GM23338 (cell line): ENCODE measurements at regions not wholly inside any gene's neighbourhood (a gene's known extent, or its start where the extent isn't known, plus 50 kb on each side); places are given as distances from the start of the nearest gene placed in this dataset.

Source experiments
- CREB1 ChIP-seq: fragments of 250-450 bp; sonication (Bioruptor Pico); IDR thresholded peaks from 2 replicates; pipeline ENCODE4 v1.5.0; 2020; ENCODE audit warnings: low read depth, mild to moderate bottlenecking, moderate library complexity
- CTCF ChIP-seq, 2 experiments: fragments of 200-600 bp in 1 of 2; sonication (generic) in 1 of 2; conservative IDR thresholded peaks; 2 replicates each; pipeline versions ENCODE4 v1.5.1 to v1.6.1; 2016 to 2017; ENCODE audit warnings: antibody characterized with exemption in 2 of 2, low read depth in 2 of 2, mild to moderate bottlenecking in 2 of 2, moderate library complexity in 1 of 2
- ETS1 ChIP-seq: IDR thresholded peaks from 2 replicates; pipeline ENCODE4 v1.6.1; 2016; ENCODE audit warnings: antibody characterized with exemption
- EZH2 ChIP-seq: fragments of 200-600 bp; sonication (generic); IDR thresholded peaks from one replicate; pipeline ENCODE4 v1.8.0; 2017; ENCODE audit warnings: antibody characterized with exemption, mild to moderate bottlenecking, low read depth; ENCODE audit not compliant: unreplicated experiment
- EZH2phosphoT487 ChIP-seq: fragments of 200-600 bp; sonication (generic); IDR thresholded peaks from one replicate; pipeline ENCODE4 v1.8.1; 2018; ENCODE audit warnings: antibody characterized with exemption; ENCODE audit not compliant: unreplicated experiment
- JUNB ChIP-seq: IDR thresholded peaks from one replicate; pipeline ENCODE4 v1.6.1; 2016; ENCODE audit warnings: antibody characterized with exemption; ENCODE audit not compliant: unreplicated experiment
- NANOG ChIP-seq: IDR thresholded peaks from 2 replicates; pipeline ENCODE4 v1.6.1; 2016; ENCODE audit warnings: antibody characterized with exemption, borderline replicate concordance
- POLR2AphosphoS5 ChIP-seq: IDR thresholded peaks from 2 replicates; pipeline ENCODE4 v1.6.1; 2016; ENCODE audit warnings: antibody characterized with exemption, low read depth
- REST ChIP-seq: IDR thresholded peaks from one replicate; pipeline ENCODE4 v1.6.1; 2018; ENCODE audit warnings: antibody characterized with exemption; ENCODE audit not compliant: unreplicated experiment
- STAT1 ChIP-seq: IDR thresholded peaks from one replicate; pipeline ENCODE4 v1.6.1; 2016; ENCODE audit warnings: antibody characterized with exemption; ENCODE audit not compliant: unreplicated experiment
- ZNF114 ChIP-seq: fragments of 250-450 bp; sonication (Bioruptor Pico); IDR thresholded peaks from 2 replicates; pipeline ENCODE4 v1.5.0; 2020; ENCODE audit warnings: mild to moderate bottlenecking, moderate library complexity
- ZNF331 ChIP-seq: fragments of 250-450 bp; sonication (Bioruptor Pico); IDR thresholded peaks from 2 replicates; pipeline ENCODE4 v1.5.0; 2020; ENCODE audit warnings: low read depth, mild to moderate bottlenecking, moderate library complexity
- ZNF462 ChIP-seq: fragments of 250-450 bp; sonication (Bioruptor Pico); IDR thresholded peaks from 2 replicates; pipeline ENCODE4 v1.5.0; 2020; ENCODE audit warnings: mild to moderate bottlenecking, moderate library complexity

- TF ChIP-seq CTCF (conservative IDR thresholded peaks at IDR 0.05; ENCODE audit: low read depth in 2 of 2) (no peak), EZH2 (no peak), REST (no peak), ZNF331 (CRISPR knock-in tag) (no peak), CREB1 (CRISPR knock-in tag) (no peak), POLR2AphosphoS5 (no peak), EZH2phosphoT487 (no peak), JUNB (no peak), ZNF114 (no peak), ETS1 (no peak), ZNF462 (CRISPR knock-in tag) (no peak), STAT1 (no peak), NANOG (no peak)
Observed at GRCh38 chr9:81112627-81113452, 576.5 kb downstream of the TLE1 start.
